GM12892 (cell line): ENCODE measurements at regions not wholly inside any gene's neighbourhood (a gene's known extent, or its start where the extent isn't known, plus 50 kb on each side); places are given as distances from the start of the nearest gene placed in this dataset.

Experiments
- POLR2A ChIP-seq: IDR thresholded peaks from 2 replicates; pipeline ENCODE4 v1.6.1; 2011; ENCODE audit warnings: low read depth, low read length, control low read depth
- POLR2AphosphoS5 ChIP-seq: IDR thresholded peaks from 2 replicates; pipeline ENCODE4 v1.6.1; 2011; ENCODE audit warnings: low read depth, low read length, control low read depth

DNA sequence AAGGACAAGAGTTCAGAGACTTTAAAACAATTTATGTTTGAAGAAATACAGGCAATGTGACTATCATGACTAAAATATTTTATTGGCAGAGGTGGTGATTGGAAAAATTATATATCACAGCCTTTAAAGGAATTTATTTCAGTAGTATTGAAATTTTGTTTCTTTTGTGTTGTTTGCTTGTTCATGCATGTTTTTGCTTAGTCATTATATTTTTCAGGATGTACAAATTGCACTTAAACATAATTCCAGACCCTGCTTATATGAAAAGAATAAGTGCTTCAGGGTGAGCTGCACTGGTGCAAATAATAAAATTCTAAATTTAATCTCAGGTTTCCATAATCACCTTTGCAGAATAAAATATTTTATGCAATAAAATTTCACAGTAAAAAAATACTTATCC, 283.3 kb downstream of the PPP1R3A start:
- TF ChIP-seq POLR2AphosphoS5, result no peak
- TF ChIP-seq POLR2A, result no peak
